ENCODE measurements at regions not wholly inside any gene's neighbourhood (a gene's known extent, or its start where the extent isn't known, plus 50 kb on each side); places are given as distances from the start of the nearest gene placed in this dataset.

- Histone ChIP-seq H3K4me3 (ENCODE audit: insufficient read depth, low read depth, low read length) (no peak overlapping the region), H3K27me3 (ENCODE audit: insufficient read depth, low read length) (no peaks in the 10 kb centered on the region), H2AFZ (ENCODE audit: low read depth, low read length) (no peak overlapping the region), H3K9ac (ENCODE audit: low read length) (no peak overlapping the region), H3K4me1 (ENCODE audit: insufficient read depth, low read length) (no peaks in the 10 kb centered on the region), H3K9me3 (ENCODE audit: insufficient read depth, low read depth, low read length) (no peaks in the 10 kb centered on the region), H4K20me1 (ENCODE audit: insufficient read depth, low read length) (no peaks in the 10 kb centered on the region), H3K36me3 (ENCODE audit: insufficient read depth, low read length) (no peaks in the 10 kb centered on the region), H3K79me2 (ENCODE audit: insufficient read depth, low read length) (no peaks in the 10 kb centered on the region), H3K4me2 (ENCODE audit: low read length) (no peak overlapping the region), H3K27ac (ENCODE audit: low read depth, low read length) (no peak overlapping the region)
- H3K4me1 Mint-ChIP-seq (ENCODE audit: low read depth, unreplicated experiment), result no peaks in the 10 kb centered on the region
- FAIRE-seq (no peak), DNase-seq (ENCODE audit: low read depth) (no peak)
- H3K36me3 Mint-ChIP-seq (ENCODE audit: low read depth, unreplicated experiment), result no peaks in the 10 kb centered on the region
- TF ChIP-seq CTCF (IDR thresholded peaks at IDR 0.05; ENCODE audit: insufficient read depth, low read depth, low read length) (no peak), EZH2 (IDR thresholded peaks at IDR 0.05; ENCODE audit: insufficient read depth, low read length) (no peak)
- no peaks in the 10 kb centered on the region for H3K9me3 Mint-ChIP-seq (ENCODE audit: unreplicated experiment)
- H3K27me3 Mint-ChIP-seq (ENCODE audit: low read depth, unreplicated experiment), result no peaks in the 10 kb centered on the region
- no peak overlapping the region for H3K27ac Mint-ChIP-seq (ENCODE audit: unreplicated experiment)
- H3K4me3 Mint-ChIP-seq (ENCODE audit: unreplicated experiment), result no peak overlapping the region
Measured at GRCh38 chr3:5390221-5390620, 202.7 kb downstream of the EDEM1 start.

- no peak overlapping the region for H3K4me3 Mint-ChIP-seq (ENCODE audit: unreplicated experiment)
- TF ChIP-seq CTCF (IDR thresholded peaks at IDR 0.05; ENCODE audit: insufficient read depth, low read depth, low read length) (no peak), EZH2 (IDR thresholded peaks at IDR 0.05; ENCODE audit: insufficient read depth, low read length) (no peak)
Measured at GRCh38 chr3:5390936-5391625, 203.6 kb downstream of the EDEM1 start.

GRCh38 chr3:5401002-5401401 lies 213.5 kb downstream of the EDEM1 start:
- Histone ChIP-seq H3K4me2 (ENCODE audit: low read length) (no peak overlapping the region), H2AFZ (ENCODE audit: low read depth, low read length) (no peak overlapping the region), H3K79me2 (ENCODE audit: insufficient read depth, low read length) (no peaks in the 10 kb centered on the region), H3K36me3 (ENCODE audit: insufficient read depth, low read length) (no peaks in the 10 kb centered on the region), H3K27me3 (ENCODE audit: insufficient read depth, low read length) (no peaks in the 10 kb centered on the region), H4K20me1 (ENCODE audit: insufficient read depth, low read length) (no peaks in the 10 kb centered on the region), H3K4me1 (ENCODE audit: insufficient read depth, low read length) (no peaks in the 10 kb centered on the region), H3K27ac (ENCODE audit: low read depth, low read length) (no peak overlapping the region), H3K9ac (ENCODE audit: low read length) (no peak overlapping the region), H3K9me3 (ENCODE audit: insufficient read depth, low read depth, low read length) (peaks cover 4% of the 10 kb centered on the region), H3K4me3 (ENCODE audit: insufficient read depth, low read depth, low read length) (no peak overlapping the region)
- TF ChIP-seq EZH2 (IDR thresholded peaks at IDR 0.05; ENCODE audit: insufficient read depth, low read length) (no peak), CTCF (IDR thresholded peaks at IDR 0.05; ENCODE audit: insufficient read depth, low read depth, low read length) (no peak)
- Mint-ChIP-seq H3K27me3 (ENCODE audit: low read depth, unreplicated experiment) (no peaks in the 10 kb centered on the region), H3K4me1 (ENCODE audit: low read depth, unreplicated experiment) (no peaks in the 10 kb centered on the region), H3K4me3 (ENCODE audit: unreplicated experiment) (no peak overlapping the region), H3K9me3 (ENCODE audit: unreplicated experiment) (no peaks in the 10 kb centered on the region), H3K27ac (ENCODE audit: unreplicated experiment) (no peak overlapping the region), H3K36me3 (ENCODE audit: low read depth, unreplicated experiment) (no peaks in the 10 kb centered on the region)
- FAIRE-seq, result no peak
- DNase-seq (ENCODE audit: low read depth), result no peak

More at GRCh38 chr3:5390936-5391625, 203.6 kb downstream of the EDEM1 start:
- Histone ChIP-seq H4K20me1 (ENCODE audit: insufficient read depth, low read length) (no peaks in the 10 kb centered on the region), H3K9me3 (ENCODE audit: insufficient read depth, low read depth, low read length) (no peaks in the 10 kb centered on the region), H3K36me3 (ENCODE audit: insufficient read depth, low read length) (no peaks in the 10 kb centered on the region), H3K27me3 (ENCODE audit: insufficient read depth, low read length) (no peaks in the 10 kb centered on the region), H2AFZ (ENCODE audit: low read depth, low read length) (no peak overlapping the region), H3K4me1 (ENCODE audit: insufficient read depth, low read length) (no peaks in the 10 kb centered on the region), H3K4me2 (ENCODE audit: low read length) (no peak overlapping the region), H3K79me2 (ENCODE audit: insufficient read depth, low read length) (no peaks in the 10 kb centered on the region), H3K27ac (ENCODE audit: low read depth, low read length) (no peak overlapping the region), H3K4me3 (ENCODE audit: insufficient read depth, low read depth, low read length) (no peak overlapping the region), H3K9ac (ENCODE audit: low read length) (no peak overlapping the region)
- Mint-ChIP-seq H3K27me3 (ENCODE audit: low read depth, unreplicated experiment) (no peaks in the 10 kb centered on the region), H3K4me1 (ENCODE audit: low read depth, unreplicated experiment) (no peaks in the 10 kb centered on the region), H3K36me3 (ENCODE audit: low read depth, unreplicated experiment) (no peaks in the 10 kb centered on the region), H3K27ac (ENCODE audit: unreplicated experiment) (no peak overlapping the region), H3K9me3 (ENCODE audit: unreplicated experiment) (no peaks in the 10 kb centered on the region)
- DNase-seq (ENCODE audit: low read depth) (no peak), FAIRE-seq (no peak)
